ENCODE measurements at regions not wholly inside any gene's neighbourhood (a gene's known extent, or its start where the extent isn't known, plus 50 kb on each side); places are given as distances from the start of the nearest gene placed in this dataset.
A peak's percentile ranks its signal among the peaks of the same experiment; 100 is the strongest.
"Not testable (repeated sequence)": the region's sequence is repeated elsewhere in the genome, so short reads cannot be mapped to it uniquely, and the experiment has no call there.

DNA sequence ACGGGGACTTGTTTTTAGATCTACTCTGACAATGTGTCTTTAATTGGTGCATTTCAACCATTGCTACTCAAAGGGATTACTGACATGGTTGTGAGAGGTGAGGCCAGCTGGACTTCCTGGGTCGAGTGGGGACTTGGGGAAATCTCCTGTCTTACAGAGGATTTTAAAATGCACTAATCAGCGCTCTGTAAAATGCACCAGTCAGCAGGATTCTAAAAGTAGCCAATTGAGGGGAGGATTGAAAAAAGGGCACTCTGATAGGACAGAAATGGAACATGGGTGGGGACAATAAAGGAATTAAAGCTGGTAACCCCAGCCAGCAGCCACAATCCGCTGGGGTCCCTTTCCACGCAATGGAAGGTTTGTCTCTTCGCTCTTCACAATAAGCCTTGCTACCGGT is 122.5 kb upstream of the SNRPN start:
- intact Hi-C loops (cut with micrococcal nuclease), result no loop called here
- Mint-ChIP-seq H3K27ac (no peak overlapping the region), H3K9me3 (peaks cover 18% of the 10 kb centered on the region), H3K36me3 (ENCODE audit: low read depth) (no peaks in the 10 kb centered on the region), H3K4me3 (no peak overlapping the region), H3K27me3 (no peaks in the 10 kb centered on the region), H3K4me1 (ENCODE audit: low read depth) (no peaks in the 10 kb centered on the region)
- ChIA-PET CTCF (no interaction called here), POLR2A (no interaction called here)
- DNase-seq, result no peak
- ATAC-seq, result no peak
- TF ChIP-seq, protein P1, sequence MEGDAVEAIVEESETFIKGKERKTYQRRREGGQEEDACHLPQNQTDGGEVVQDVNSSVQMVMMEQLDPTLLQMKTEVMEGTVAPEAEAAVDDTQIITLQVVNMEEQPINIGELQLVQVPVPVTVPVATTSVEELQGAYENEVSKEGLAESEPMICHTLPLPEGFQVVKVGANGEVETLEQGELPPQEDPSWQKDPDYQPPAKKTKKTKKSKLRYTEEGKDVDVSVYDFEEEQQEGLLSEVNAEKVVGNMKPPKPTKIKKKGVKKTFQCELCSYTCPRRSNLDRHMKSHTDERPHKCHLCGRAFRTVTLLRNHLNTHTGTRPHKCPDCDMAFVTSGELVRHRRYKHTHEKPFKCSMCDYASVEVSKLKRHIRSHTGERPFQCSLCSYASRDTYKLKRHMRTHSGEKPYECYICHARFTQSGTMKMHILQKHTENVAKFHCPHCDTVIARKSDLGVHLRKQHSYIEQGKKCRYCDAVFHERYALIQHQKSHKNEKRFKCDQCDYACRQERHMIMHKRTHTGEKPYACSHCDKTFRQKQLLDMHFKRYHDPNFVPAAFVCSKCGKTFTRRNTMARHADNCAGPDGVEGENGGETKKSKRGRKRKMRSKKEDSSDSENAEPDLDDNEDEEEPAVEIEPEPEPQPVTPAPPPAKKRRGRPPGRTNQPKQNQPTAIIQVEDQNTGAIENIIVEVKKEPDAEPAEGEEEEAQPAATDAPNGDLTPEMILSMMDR (IDR thresholded peaks at IDR 0.05), result no peak

DNA sequence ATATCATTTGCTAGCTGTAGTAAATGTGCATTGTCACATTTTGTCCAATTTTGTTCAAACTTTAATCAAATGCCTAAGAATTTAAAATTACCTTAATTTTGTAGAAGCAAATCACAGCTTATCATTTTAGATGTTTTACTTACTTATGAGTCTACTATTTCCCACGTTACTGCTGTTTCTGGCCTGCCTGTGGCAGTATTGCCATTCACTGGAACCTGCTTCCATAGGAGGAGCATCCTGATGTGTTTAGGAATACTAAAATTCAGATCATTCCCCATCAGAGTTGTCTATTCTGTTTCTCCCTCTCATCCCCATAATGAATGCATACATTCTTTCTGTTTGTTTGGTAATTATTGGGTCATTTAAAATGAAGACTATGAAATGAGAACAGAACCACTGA is 119.5 kb upstream of the SNRPN start:
- intact Hi-C loops (cut with micrococcal nuclease), result no loop called here
- CTCF ChIA-PET, result no interaction called here

DNA sequence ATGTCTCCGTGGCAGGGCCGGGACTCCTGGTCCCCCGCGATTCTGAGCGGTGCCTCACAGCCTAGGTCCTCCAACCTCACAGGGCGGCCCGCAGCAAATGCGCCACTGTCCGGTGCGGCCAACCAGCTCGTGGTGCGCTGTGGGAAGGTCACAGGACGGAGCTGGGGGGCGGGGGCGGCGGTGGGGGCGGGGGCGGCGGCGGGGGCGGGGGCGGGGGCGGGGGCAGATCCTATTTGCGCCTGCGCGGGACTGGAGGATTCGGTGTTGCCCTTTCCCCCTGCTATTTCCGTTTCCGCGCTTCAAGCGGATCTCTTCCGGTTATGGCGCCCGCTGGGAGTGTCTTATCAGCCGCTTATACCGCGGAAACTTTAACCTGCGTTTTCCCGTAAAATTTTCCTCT is 106.7 kb upstream of the SNRPN start:
- POLR2A ChIA-PET, result no interaction called here
- Mint-ChIP-seq H3K27ac (no peak overlapping the region), H3K27me3 (no peaks in the 10 kb centered on the region), H3K4me1 (ENCODE audit: low read depth) (no peaks in the 10 kb centered on the region), H3K9me3 (peaks cover 22% of the 10 kb centered on the region), H3K4me3 (peak overlapping the region; percentile 38), H3K36me3 (ENCODE audit: low read depth) (peaks cover 7% of the 10 kb centered on the region)
- intact Hi-C loops (cut with micrococcal nuclease), result no loop called here
- no peak for ATAC-seq
- TF ChIP-seq, protein P1 (IDR thresholded peaks at IDR 0.05), result no peak
- DNase-seq, result peak; percentile 25
- CTCF ChIA-PET, result no interaction called here

More for the DNA sequence above, 119.5 kb upstream of the SNRPN start:
- H3K4me3 Mint-ChIP-seq, result no peak overlapping the region
- no peak overlapping the region for H3K27ac Mint-ChIP-seq
- DNase-seq, result no peak
- TF ChIP-seq, protein P1 (IDR thresholded peaks at IDR 0.05), result no peak
- no peak for ATAC-seq
- POLR2A ChIA-PET, result no interaction called here
- no peaks in the 10 kb centered on the region for H3K4me1 Mint-ChIP-seq (ENCODE audit: low read depth)
- peaks cover 18% of the 10 kb centered on the region for H3K9me3 Mint-ChIP-seq
- no peaks in the 10 kb centered on the region for H3K36me3 Mint-ChIP-seq (ENCODE audit: low read depth)
- no peaks in the 10 kb centered on the region for H3K27me3 Mint-ChIP-seq

DNA sequence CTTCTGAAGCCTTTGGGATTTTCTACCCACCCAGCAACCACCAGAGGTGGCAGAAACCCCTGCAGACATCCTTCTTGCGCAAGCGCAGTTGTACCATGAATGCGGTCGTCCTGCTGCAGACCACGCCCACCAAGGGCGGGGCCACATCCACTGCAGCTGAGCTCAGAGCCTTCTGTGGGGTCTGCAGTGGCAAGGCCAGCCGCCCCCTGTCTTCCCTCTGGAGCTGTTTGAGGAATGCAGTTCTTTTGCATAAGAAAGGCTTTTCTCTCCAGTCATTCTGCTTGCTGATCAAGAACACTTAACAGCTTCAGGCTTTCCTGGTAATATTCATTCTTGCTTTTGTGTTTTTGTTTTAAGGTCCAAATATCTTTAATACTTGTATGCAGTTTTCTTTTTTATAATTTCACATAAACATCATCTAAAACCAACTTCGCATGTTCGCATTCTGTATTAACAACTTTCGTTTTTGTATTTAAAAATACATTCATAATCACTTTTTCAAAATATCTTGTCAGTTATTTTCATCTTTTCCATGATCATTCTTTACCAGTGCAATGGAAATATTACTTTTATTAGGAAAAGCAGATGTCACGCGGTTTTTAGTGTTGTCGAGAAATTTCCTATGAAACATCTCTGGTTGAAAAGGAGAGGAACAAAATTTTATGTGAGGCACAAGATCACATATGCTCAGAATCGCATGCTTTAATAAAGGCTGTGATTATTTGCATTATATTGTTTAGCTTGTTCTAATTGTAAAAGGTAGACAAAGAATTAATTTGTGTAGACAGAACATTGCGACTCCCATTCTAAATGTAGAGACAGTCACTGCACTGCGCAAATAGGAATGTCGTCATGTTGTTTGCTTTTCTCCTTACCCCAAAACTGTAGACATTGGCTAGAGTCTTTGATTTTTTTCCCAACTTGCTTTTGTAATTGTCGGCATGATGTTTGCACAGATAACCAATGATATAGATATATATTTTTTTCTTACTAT is 98.1 kb upstream of the SNRPN start:
- no peak for ATAC-seq
- Mint-ChIP-seq H3K9me3 (peaks cover 8% of the 10 kb centered on the region), H3K27ac (no peak overlapping the region), H3K27me3 (no peaks in the 10 kb centered on the region), H3K36me3 (ENCODE audit: low read depth) (no peaks in the 10 kb centered on the region), H3K4me3 (no peak overlapping the region), H3K4me1 (ENCODE audit: low read depth) (no peaks in the 10 kb centered on the region)
- intact Hi-C loops (cut with micrococcal nuclease), result no loop called here
- ChIA-PET CTCF (no interaction called here), POLR2A (no interaction called here)
- DNase-seq, result no peak
- TF ChIP-seq, protein P1 (IDR thresholded peaks at IDR 0.05), result no peak

DNA sequence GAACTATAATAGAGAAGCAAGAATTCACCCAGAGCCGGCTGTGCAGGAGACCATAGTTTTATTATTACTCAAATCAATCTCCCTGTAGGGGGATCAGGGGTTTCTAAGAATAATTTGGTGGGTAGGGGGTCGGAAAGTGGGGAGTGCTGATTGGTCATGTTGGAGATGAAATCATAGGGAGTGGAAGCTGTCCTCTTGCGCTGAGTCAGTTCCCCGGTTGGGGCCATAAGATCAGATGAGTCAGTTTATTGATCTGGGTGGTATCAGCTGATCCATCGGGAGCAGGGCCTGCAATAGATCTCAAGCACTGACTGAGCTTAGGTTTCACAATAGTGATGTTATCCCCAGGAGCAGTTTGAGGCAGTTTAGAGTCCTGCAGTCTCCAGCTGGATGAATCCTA is 97.0 kb upstream of the SNRPN start:
- POLR2A ChIA-PET, result no interaction called here
- no peak overlapping the region for H3K27ac Mint-ChIP-seq
- H3K27me3 Mint-ChIP-seq, result no peaks in the 10 kb centered on the region
- no peaks in the 10 kb centered on the region for H3K4me1 Mint-ChIP-seq (ENCODE audit: low read depth)
- peaks cover 8% of the 10 kb centered on the region for H3K9me3 Mint-ChIP-seq
- TF ChIP-seq, protein P1 (IDR thresholded peaks at IDR 0.05), result no peak
- ATAC-seq (no peak), DNase-seq (no peak)
- no peak overlapping the region for H3K4me3 Mint-ChIP-seq
- intact Hi-C loops (cut with micrococcal nuclease), result no loop called here
- H3K36me3 Mint-ChIP-seq (ENCODE audit: low read depth), result no peaks in the 10 kb centered on the region
- CTCF ChIA-PET, result no interaction called here

DNA sequence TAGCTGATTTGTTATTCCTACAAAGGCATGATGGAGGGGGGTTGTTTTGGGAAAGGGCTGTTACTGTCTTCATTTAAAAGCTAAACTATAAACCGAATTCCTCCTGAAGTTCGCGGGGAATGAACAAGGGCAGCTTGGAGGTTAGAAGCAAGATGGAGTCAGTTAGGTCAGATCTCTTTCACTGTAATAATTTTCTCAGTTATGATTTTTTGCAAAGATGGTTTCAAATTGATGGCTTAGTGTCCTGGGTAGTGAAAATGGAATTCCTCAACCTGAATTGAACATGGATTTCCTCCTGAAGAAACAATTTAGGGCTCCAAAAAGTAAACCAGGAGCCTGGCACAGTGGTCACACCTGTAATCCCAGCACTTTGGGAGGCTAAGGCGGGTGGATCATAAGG is 96.6 kb upstream of the SNRPN start:
- ATAC-seq; intact Hi-C loops (cut with micrococcal nuclease); DNase-seq; H3K27me3 Mint-ChIP-seq; H3K27ac Mint-ChIP-seq; H3K9me3 Mint-ChIP-seq; CTCF ChIA-PET; H3K36me3 Mint-ChIP-seq (ENCODE audit: low read depth); POLR2A ChIA-PET; H3K4me3 Mint-ChIP-seq; H3K4me1 Mint-ChIP-seq (ENCODE audit: low read depth): not testable (repeated sequence)
